SW480 (cell line): ENCODE measurements at regions not wholly inside any gene's neighbourhood (a gene's known extent, or its start where the extent isn't known, plus 50 kb on each side); places are given as distances from the start of the nearest gene placed in this dataset.

Source experiments
- DNase-seq: peaks from one replicate; pipeline ENCODE4 v3.0.0-alpha.2; 2016; ENCODE audit warnings: low spot score

GRCh38 chr4:32249040-32249439 is 1528.9 kb downstream of the PCDH7 start:
- no peak for DNase-seq

- DNase-seq = no peak
Observed at GRCh38 chr4:32251126-32251525, 1531.0 kb downstream of the PCDH7 start.

GRCh38 chr4:32251926-32252325 is 1531.8 kb downstream of the PCDH7 start:
- no peak for DNase-seq

- DNase-seq = no peak
Observed at GRCh38 chr4:32254216-32254615, 1534.0 kb downstream of the PCDH7 start.

- DNase-seq = no peak
Observed at GRCh38 chr4:32258986-32259385, 1538.8 kb downstream of the PCDH7 start.

- no peak for DNase-seq
Observed at GRCh38 chr4:32261196-32261595, 1541.0 kb downstream of the PCDH7 start.

GRCh38 chr4:32268863-32269262 is 1548.7 kb downstream of the PCDH7 start:
- no peak for DNase-seq

- no peak for DNase-seq
Observed at GRCh38 chr4:32290102-32290501, 1569.9 kb downstream of the PCDH7 start.

GRCh38 chr4:32318926-32319325 is 1598.8 kb downstream of the PCDH7 start:
- no peak for DNase-seq

- no peak for DNase-seq
Observed at GRCh38 chr4:32321421-32321820, 1601.3 kb downstream of the PCDH7 start.

- no peak for DNase-seq
Observed at GRCh38 chr4:32334759-32335158, 1614.6 kb downstream of the PCDH7 start.

- no peak for DNase-seq
Observed at GRCh38 chr4:32337403-32337802, 1617.2 kb downstream of the PCDH7 start.

GRCh38 chr4:32340591-32340990 is 1620.4 kb downstream of the PCDH7 start:
- no peak for DNase-seq

GRCh38 chr4:32341342-32341741 is 1621.2 kb downstream of the PCDH7 start:
- DNase-seq = no peak

- DNase-seq = no peak
Observed at GRCh38 chr4:32342054-32342453, 1621.9 kb downstream of the PCDH7 start.

GRCh38 chr4:32349026-32349425 is 1628.9 kb downstream of the PCDH7 start:
- DNase-seq = no peak

- DNase-seq = no peak
Observed at GRCh38 chr4:32374206-32374605, 1654.0 kb downstream of the PCDH7 start.

- DNase-seq = no peak
Observed at GRCh38 chr4:32393806-32394205, 1673.6 kb downstream of the PCDH7 start.

GRCh38 chr4:32394255-32394654 is 1674.1 kb downstream of the PCDH7 start:
- DNase-seq = no peak

GRCh38 chr4:32396507-32397070 is 1676.4 kb downstream of the PCDH7 start:
- no peak for DNase-seq

- no peak for DNase-seq
Observed at GRCh38 chr4:32400870-32401269, 1680.7 kb downstream of the PCDH7 start.

GRCh38 chr4:32417113-32417704 is 1697.0 kb downstream of the PCDH7 start:
- DNase-seq = no peak

GRCh38 chr4:32423267-32423666 is 1703.1 kb downstream of the PCDH7 start:
- DNase-seq = no peak

GRCh38 chr4:32425243-32425642 is 1705.1 kb downstream of the PCDH7 start:
- DNase-seq = no peak
